Aorta (tissue), 5 donors: ENCODE measurements at regions not wholly inside any gene's neighbourhood (a gene's known extent, or its start where the extent isn't known, plus 50 kb on each side); places are given as distances from the start of the nearest gene placed in this dataset.

ENCODE experiments used
- ATAC-seq: fragments of 200-7000 bp; cut with Tn5 transposase; one replicate; pipeline ENCODE4 v1.9.1; 2022; ENCODE audit warnings: moderate library complexity; ENCODE audit not compliant: low FRiP score
- DNase-seq, 2 donors: peaks; one replicate each; pipeline ENCODE4 v3.0.0-alpha.2; 2020
- H3K27ac ChIP-seq, 2 donors: one replicate each; pipeline ENCODE4 v1.5.1; 2013; ENCODE audit warnings: low read length in 2 of 2, mild to moderate bottlenecking in 2 of 2, moderate library complexity in 2 of 2, control low read depth in 1 of 2, inconsistent platforms in 1 of 2, low read depth in 1 of 2
- H3K27me3 ChIP-seq, 2 donors: one replicate each; pipeline ENCODE4 v1.6.1; 2013; ENCODE audit warnings: control low read depth in 1 of 2, low read length in 1 of 2, mild to moderate bottlenecking in 1 of 2, moderate library complexity in 1 of 2; ENCODE audit not compliant: insufficient read depth in 2 of 2, control insufficient read depth in 1 of 2
- H3K36me3 ChIP-seq, 2 donors: one replicate each; pipeline ENCODE4 v1.6.1; 2013; ENCODE audit warnings: control low read depth in 1 of 2, low read length in 1 of 2, mild to moderate bottlenecking in 1 of 2; ENCODE audit not compliant: insufficient read depth in 2 of 2, control insufficient read depth in 1 of 2
- H3K4me1 ChIP-seq, 2 donors: one replicate each; pipeline ENCODE4 v1.6.1; 2013; ENCODE audit warnings: low read length in 2 of 2, control low read depth in 1 of 2, mild to moderate bottlenecking in 1 of 2, moderate library complexity in 1 of 2; ENCODE audit not compliant: insufficient read depth in 2 of 2, control insufficient read depth in 1 of 2
- H3K4me3 ChIP-seq, 2 donors: one replicate each; pipeline ENCODE4 v1.5.1; 2013; ENCODE audit warnings: low read length in 2 of 2, control low read depth in 1 of 2, mild to moderate bottlenecking in 1 of 2
- H3K9me3 ChIP-seq: one replicate; pipeline ENCODE4 v1.6.1; 2013; ENCODE audit warnings: mild to moderate bottlenecking, low read length; ENCODE audit not compliant: control insufficient read depth
- WGBS, 2 donors: extraction: QIAGEN DNeasy Blood & Tissue Kit; methylation state at CpG; one replicate each; pipeline ENCODE4 v1.1.7; 2013; 5-methylcytosine and 5-hydroxymethylcytosine counted together
- intact Hi-C, 2 donors: fragments of 100-400 bp; cut with DNase I; formaldehyde crosslinking; loops; one replicate each; pipeline versions ENCODE4 v1.14.2 to v1.15.0; 2022
- donor health status: healthy with polysubstance abuse.
- donor health status: Bipolar disorder and iron deficiency.
- donor health status: DM: no; HTN: no; CAD: no.
- donor health status: DM: no; HTN: no; CAD: no.
- donor health status: DM: yes; HTN: yes; CAD: no.

- no peaks in the 10 kb centered on the region for H3K27me3 ChIP-seq
- DNase-seq, result peak; percentile 55 to 76
- H3K4me3 ChIP-seq, result no peak overlapping the region
- no peaks in the 10 kb centered on the region for H3K4me1 ChIP-seq
- H3K27ac ChIP-seq, result no peak overlapping the region
- intact Hi-C loops, result no loop called here
- H3K36me3 ChIP-seq, result no peaks in the 10 kb centered on the region
- H3K9me3 ChIP-seq, result no peaks in the 10 kb centered on the region
- ATAC-seq, result no peak
- WGBS, 2 donors, result 50 to 66% methylated on average over 8 of the region's 8 CpGs
These were observed 338.3 kb upstream of the NT5E start for GRCh38 chr6:85111481-85112011.

GRCh38 chr6:85110943-85111342 is 338.9 kb upstream of the NT5E start:
- 90 to 93% methylated on average over 2 of the region's 2 CpGs for WGBS, 2 donors
- Histone ChIP-seq H3K27ac (no peak overlapping the region), H3K36me3 (no peaks in the 10 kb centered on the region), H3K27me3 (no peaks in the 10 kb centered on the region), H3K9me3 (no peaks in the 10 kb centered on the region), H3K4me3 (no peak overlapping the region), H3K4me1 (no peaks in the 10 kb centered on the region)
- intact Hi-C loops, result no loop called here
- no peak for ATAC-seq
- no peak for DNase-seq

DNA sequence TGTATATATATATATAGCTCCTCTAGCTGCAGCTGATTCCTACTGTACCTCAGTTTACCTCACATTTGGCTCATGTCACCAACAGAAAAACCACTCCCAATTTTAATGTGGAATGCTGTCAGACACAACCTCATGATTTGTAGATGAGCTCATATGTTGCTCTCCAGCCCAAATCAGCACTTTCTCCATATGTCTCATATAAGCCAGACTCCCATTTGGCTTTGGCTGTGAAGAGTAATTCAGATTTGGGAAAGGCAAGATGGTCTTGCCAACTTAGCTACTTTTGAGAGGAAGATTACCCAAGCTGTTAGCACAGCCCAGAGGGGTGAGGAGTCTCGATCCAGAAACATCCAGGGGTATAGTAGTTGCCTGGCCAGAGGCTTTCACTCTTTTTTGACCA is 342.2 kb upstream of the NT5E start:
- DNase-seq (no peak), ATAC-seq (no peak)
- Histone ChIP-seq H3K27me3 (no peaks in the 10 kb centered on the region), H3K27ac (no peak overlapping the region), H3K36me3 (no peaks in the 10 kb centered on the region), H3K9me3 (no peaks in the 10 kb centered on the region), H3K4me1 (no peaks in the 10 kb centered on the region), H3K4me3 (no peak overlapping the region)
- intact Hi-C loops, result no loop called here
- WGBS, 2 donors, result 39 to 57% methylated on average over 1 of the region's 1 CpG

DNA sequence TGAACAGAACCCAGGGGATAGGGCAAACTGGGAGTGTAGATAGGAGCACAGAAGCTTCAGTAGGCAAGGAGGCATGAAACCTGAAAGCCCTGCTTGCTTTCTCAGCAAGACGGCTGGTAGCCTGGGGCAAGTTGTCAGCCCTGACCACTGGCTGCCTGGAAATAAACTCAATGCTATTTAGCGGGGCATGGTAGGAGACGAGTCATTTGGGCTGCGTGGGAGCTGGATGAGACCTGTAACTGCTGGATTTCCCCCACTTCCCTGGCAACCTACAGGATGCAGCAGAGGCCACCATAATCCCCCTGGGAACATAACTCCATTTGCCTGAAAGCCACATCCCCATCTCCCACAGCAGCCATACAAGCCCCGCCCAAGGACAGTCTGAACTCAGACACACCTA is 332.6 kb upstream of the TBX18 start:
- Histone ChIP-seq H3K9me3 (peaks cover 4% of the 10 kb centered on the region), H3K4me3 (no peak overlapping the region), H3K27ac (no peak overlapping the region), H3K4me1 (no peaks in the 10 kb centered on the region), H3K27me3 (peaks cover 0 to 2% of the 10 kb centered on the region in 2 donors), H3K36me3 (no peaks in the 10 kb centered on the region)
- DNase-seq (no peak), ATAC-seq (no peak)
- WGBS, 2 donors, result 85 to 98% methylated on average over 5 of the region's 5 CpGs
- intact Hi-C loops, result no loop called here

DNA sequence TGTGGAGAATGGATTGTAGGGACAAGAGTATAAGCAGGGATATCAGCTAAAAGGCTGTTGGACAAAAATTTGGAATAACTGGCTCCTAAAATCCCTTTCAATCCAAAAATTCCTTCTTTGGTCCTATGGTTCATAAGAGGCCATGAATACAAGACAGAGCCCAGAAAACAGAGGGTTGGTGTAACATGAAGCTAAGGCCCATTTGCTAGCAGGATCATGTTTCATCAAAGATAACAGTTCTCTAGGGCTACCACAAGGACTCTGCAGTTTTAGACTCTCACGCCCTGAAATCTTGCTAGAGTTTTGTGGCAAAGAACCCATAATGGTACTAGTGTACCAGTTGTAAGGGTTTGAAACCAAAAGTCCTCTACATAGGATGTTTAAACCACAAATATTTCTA is 327.8 kb upstream of the TBX18 start:
- Histone ChIP-seq H3K36me3 (no peaks in the 10 kb centered on the region), H3K4me1 (no peaks in the 10 kb centered on the region), H3K27ac (no peak overlapping the region), H3K4me3 (no peak overlapping the region), H3K27me3 (peaks cover 0 to 2% of the 10 kb centered on the region in 2 donors), H3K9me3 (peaks cover 6% of the 10 kb centered on the region)
- DNase-seq (no peak), ATAC-seq (no peak)
- 65 to 85% methylated on average over 1 of the region's 1 CpG for WGBS, 2 donors
- intact Hi-C loops, result no loop called here

DNA sequence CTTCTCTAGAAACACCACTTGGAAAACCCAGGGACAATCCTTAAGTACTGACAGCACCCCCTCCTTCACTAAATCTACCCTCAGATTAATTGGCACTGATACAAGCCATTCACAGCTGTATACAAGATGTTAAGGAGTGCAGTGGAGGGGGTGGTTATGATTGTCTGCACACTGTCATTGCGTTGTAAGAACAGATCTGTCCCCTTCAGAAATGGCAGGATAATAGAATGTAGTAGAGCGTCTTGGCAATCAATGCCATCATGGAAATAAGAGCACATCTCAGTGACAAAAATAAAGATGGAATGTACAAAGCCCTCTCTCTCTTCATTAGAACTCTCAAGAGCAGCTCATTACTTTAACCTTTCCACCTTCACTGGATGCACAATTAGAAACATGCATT is 324.9 kb upstream of the TBX18 start:
- no peaks in the 10 kb centered on the region for H3K36me3 ChIP-seq
- no peak for ATAC-seq
- peaks cover 3% of the 10 kb centered on the region for H3K9me3 ChIP-seq
- no peak for DNase-seq
- no peak overlapping the region for H3K4me3 ChIP-seq
- H3K27me3 ChIP-seq, result peaks cover 0 to 2% of the 10 kb centered on the region in 2 donors
- intact Hi-C loops, result no loop called here
- no peaks in the 10 kb centered on the region for H3K4me1 ChIP-seq
- no peak overlapping the region for H3K27ac ChIP-seq
- WGBS, 2 donors, result 91 to 95% methylated on average over 2 of the region's 2 CpGs

DNA sequence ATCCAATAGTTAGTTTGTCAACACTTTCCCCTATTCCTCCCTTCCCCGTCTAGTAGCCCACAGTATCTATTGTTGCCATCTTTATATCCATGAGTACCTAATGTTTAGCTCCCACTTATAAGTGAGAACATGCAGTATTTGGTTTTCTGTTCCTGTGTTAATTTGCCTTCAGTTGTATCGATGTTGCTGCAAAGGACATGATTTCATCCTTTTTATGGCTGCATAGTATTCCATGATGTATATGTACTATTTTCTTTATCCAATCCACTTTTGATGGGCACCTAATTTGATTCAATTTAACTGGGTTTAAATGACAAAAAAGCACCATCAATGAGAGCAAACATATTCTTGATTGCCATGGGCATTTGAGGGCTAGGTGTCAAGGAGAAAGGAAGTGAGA is 321.5 kb upstream of the TBX18 start:
- Histone ChIP-seq H3K36me3 (no peaks in the 10 kb centered on the region), H3K27me3 (no peaks in the 10 kb centered on the region), H3K4me1 (no peaks in the 10 kb centered on the region), H3K27ac (no peak overlapping the region), H3K4me3 (no peak overlapping the region), H3K9me3 (peaks cover 4% of the 10 kb centered on the region)
- DNase-seq (no peak), ATAC-seq (no peak)
- 96 to 99% methylated on average over 2 of the region's 2 CpGs for WGBS, 2 donors
- intact Hi-C loops, result no loop called here

GRCh38 chr6:85081102-85081501 is 316.7 kb upstream of the TBX18 start:
- no peak for ATAC-seq
- intact Hi-C loops, result no loop called here
- Histone ChIP-seq H3K9me3 (peaks cover 2% of the 10 kb centered on the region), H3K36me3 (no peaks in the 10 kb centered on the region), H3K27me3 (no peaks in the 10 kb centered on the region), H3K4me3 (no peak overlapping the region), H3K27ac (no peak overlapping the region), H3K4me1 (no peaks in the 10 kb centered on the region)
- no peak for DNase-seq
- WGBS, 2 donors, result 84 to 90% methylated on average over 1 of the region's 1 CpG

DNA sequence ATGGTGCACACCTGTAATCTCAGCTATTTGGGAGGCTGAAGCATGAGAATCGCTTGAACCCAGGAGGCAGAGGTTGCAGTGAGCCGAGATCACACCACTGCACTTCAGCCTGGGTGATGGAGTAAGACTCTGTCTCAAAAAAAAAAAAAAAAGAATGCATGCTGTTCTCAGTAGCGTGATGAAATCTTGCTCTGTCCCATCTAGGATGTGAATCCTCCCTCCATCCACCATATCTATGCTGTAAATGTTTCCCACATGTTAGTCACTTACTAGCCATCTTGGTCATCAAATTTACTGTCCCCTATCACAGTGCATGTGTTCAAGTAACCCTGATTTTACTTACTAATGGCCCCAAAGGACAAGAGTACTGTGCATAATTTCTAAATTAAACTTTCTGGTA is 315.4 kb upstream of the TBX18 start:
- no peaks in the 10 kb centered on the region for H3K27me3 ChIP-seq
- 93 to 94% methylated on average over 3 of the region's 3 CpGs for WGBS, 2 donors
- peaks cover 2% of the 10 kb centered on the region for H3K9me3 ChIP-seq
- H3K4me3 ChIP-seq, result no peak overlapping the region
- intact Hi-C loops, result no loop called here
- H3K4me1 ChIP-seq, result no peaks in the 10 kb centered on the region
- no peak for DNase-seq
- no peaks in the 10 kb centered on the region for H3K36me3 ChIP-seq
- H3K27ac ChIP-seq, result no peak overlapping the region
- no peak for ATAC-seq
